ENCODE measurements at regions not wholly inside any gene's neighbourhood (a gene's known extent, or its start where the extent isn't known, plus 50 kb on each side); places are given as distances from the start of the nearest gene placed in this dataset.

DNA sequence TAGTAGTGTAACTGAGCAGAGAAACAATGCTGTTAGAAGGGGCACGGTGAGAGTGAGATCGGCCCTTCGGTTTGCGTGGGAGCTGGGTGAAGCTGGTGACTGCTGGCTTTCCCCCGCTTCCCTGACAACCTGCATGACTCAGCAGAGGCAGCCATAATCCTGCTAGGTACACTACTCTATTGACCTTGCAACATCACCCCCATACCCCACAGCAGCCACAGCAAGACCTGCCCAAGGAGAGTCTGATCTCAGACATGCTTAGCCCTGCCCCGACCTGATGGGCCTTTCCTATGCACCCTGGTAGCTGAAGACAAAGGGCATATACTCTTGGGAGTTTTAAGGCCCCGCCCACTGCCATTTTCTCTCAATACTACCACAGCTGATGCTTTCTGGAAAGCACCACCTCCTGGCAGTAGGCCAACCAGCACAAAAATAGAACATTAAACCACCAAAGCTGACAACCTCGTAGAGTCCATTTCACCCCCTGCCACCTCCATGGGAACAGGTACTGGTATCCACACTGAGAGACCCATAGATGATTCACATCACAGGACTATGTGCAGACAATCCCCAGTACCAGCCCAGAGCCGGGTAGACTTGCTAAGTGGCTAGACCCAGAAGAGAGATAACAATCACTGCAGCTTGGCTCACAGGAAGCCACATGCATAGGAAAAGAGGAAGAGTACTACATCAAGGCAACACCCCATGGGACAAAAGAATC is 75.9 kb upstream of the RGS6 start:
- no peak for DNase-seq (ENCODE audit: low read depth in 2 of 2)

GRCh38 chr14:71863049-71863448 is 69.2 kb upstream of the RGS6 start:
- DNase-seq (ENCODE audit: low read depth in 2 of 2), result no peak

GRCh38 chr14:71863766-71864165 is 68.5 kb upstream of the RGS6 start:
- no peak for DNase-seq (ENCODE audit: low read depth in 2 of 2)
